Esophagus muscularis mucosa (tissue), 4 donors: ENCODE measurements at regions not wholly inside any gene's neighbourhood (a gene's known extent, or its start where the extent isn't known, plus 50 kb on each side); places are given as distances from the start of the nearest gene placed in this dataset.

Source experiments
- CTCF ChIP-seq, 3 experiments: fragments of 200-600 bp in 2 of 3; fragments of 450-650 bp in 1 of 3; sonication (generic) in 2 of 3; IDR thresholded peaks; one replicate each; pipeline ENCODE4 v1.5.1; 2017 to 2019; ENCODE audit warnings: antibody characterized with exemption in 3 of 3, mild to moderate bottlenecking in 2 of 3, moderate library complexity in 1 of 3
- EP300 ChIP-seq: sonication (generic); formaldehyde crosslinking; IDR thresholded peaks from one replicate; pipeline ENCODE4 v1.6.1; 2017; ENCODE audit warnings: antibody characterized with exemption
- POLR2A ChIP-seq: fragments of 450-650 bp; IDR thresholded peaks from one replicate; pipeline ENCODE4 v1.6.1; 2017; ENCODE audit warnings: antibody characterized with exemption, moderate library complexity, mild to moderate bottlenecking, low read depth

DNA sequence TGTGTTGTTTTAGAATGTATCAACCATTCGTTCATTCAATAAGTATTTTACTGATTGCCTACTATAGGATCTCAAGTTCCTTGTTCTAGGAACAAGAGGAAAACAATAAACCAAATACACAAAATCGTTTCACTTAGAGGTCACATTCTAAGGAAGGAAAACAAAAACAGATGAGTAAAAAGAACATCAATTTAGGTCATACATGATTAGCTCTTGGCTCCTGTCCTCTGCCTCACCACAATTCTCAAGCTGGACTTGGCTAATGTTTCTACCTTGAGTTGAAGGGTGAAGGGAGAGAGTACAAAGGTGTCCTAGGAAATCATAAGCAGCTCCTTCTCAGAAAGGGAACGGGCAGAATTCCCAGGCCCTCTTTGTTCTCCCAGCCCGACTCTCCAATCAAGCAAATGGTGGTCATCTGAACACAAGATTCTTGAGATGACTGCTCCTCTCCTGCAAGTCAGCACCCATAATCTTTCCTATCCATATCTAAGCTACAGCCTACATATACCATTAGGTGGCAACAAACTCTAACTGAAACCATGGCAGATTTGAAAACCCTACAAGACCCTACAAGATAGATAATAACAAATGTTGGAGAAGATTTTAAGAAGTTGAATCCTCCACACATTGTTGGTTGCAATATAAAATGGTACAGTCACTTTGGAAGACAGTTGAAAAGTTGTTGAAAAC, 76.0 kb downstream of the CBLN2 start:
- no peak for TF ChIP-seq CTCF (IDR thresholded peaks at IDR 0.05)
- TF ChIP-seq EP300: no peak
- TF ChIP-seq POLR2A: no peak
